CD4-positive, alpha-beta T cell treated with Interleukin-4 for 1 hour (primary cell): ENCODE measurements at regions not wholly inside any gene's neighbourhood (a gene's known extent, or its start where the extent isn't known, plus 50 kb on each side); places are given as distances from the start of the nearest gene placed in this dataset.

Source experiments
- DNase-seq, 2 donors: peaks; one replicate each; pipeline ENCODE4 v3.0.0-alpha.2; 2020 to 2022

DNA sequence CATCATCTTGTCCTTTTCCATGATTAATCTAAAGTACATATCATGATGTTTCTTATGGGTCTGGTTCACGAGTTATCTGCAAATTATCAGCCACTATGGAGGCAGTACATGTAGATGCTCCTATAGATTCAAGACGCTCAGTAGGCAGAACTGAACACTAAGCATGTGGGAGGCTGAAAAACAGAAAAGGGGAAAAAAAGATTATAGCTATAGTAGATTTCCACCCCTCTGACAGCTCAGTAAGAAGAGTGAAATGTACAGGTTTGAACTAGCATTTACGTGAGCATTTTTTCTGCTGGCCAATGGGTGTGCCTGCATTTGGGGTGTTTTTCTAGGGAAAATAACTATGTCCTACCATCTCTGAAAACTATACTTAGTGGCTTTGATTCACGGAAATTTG lies 308.9 kb downstream of the ZEB2 start:
- no peak for DNase-seq

DNA sequence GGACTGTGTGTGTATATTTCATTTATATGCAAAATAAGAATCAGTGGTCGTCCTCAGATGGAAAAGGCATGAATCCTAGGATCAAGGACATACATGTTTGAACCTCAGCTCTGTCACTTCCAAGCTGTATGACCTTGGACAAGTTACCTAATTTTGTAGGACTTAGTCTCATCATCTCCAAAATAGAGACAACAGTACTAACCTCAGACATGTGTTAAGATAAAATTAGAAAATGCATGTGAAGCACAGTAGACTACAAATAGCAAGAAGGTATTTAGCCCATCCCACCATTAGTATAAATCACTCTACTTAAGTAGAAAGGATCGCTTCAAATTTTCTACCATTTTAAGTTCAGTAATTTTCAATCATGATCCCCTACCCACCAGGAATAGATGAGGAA lies 309.8 kb downstream of the ZEB2 start:
- DNase-seq: no peak

DNA sequence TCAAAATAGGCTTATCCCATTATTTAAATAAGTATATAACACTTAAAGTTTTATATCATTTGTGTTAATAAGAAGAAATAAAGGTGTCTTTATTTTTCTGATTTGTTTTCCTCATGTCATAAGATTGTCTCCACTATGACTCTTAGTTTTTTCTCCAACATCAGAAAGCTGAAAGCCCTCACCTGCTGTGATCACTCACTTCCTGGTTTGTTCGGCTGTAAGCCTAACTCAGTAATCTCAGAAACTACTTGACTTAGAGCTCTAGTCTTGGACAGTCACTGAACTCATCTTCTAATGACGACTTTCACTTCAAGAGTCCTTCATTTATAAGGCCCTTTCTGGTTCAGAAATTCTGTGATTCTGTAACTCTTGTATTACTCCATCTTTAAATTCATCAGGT lies 311.0 kb downstream of the ZEB2 start:
- no peak for DNase-seq

- DNase-seq: no peak
These were observed 313.9 kb downstream of the ZEB2 start for GRCh38 chr2:144206019-144206418.

DNA sequence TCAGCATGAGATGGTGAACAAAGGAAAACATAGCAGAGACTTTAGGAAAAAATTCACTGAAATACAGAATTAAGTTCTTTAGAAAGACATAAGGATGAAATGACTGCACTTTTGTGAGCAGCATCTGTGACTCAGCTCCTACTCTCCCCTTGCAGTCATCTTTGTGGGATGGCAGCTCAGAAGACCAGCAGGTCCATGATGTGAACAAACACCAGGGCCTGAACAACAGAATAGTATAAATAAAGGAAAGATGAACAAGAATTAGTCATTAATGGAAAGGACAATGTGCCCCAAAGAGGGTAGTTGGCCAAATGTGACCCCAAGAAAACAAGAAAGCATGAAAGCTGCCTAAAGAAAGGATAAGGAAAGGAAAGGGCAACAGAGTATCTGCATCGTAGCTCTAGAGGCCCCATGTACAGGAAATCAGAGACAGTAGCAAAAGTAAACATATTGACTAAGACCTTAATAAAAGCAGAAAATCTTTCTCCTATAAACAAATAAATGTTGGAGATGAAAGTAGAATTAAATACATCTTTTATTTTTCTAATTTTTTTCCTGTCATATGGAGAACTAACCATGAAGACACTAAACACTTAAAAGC lies 318.0 kb downstream of the ZEB2 start:
- DNase-seq: no peak

DNA sequence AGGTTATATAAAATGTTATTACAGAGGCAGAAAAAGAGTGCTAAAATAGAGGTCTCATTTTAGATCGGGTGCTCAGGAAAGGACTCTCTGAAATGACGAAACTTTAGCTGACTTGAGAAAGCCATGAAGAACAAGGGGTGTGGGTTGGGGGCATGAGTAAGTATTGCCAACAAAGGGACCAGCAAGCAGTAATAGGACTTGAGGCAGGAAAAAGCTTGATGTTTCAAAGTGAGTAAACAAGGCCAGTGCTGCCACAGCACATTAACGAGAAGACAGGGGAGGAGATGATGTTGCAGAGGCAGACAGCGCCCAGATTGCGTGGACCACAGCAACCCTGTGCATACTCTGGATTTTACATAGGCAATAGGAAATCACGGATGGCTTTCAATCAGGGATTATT lies 318.8 kb downstream of the ZEB2 start:
- no peak for DNase-seq

- DNase-seq: no peak
These were observed 321.8 kb downstream of the ZEB2 start for GRCh38 chr2:144198116-144198515.

GRCh38 chr2:144194326-144195071 lies 325.4 kb downstream of the ZEB2 start:
- no peak for DNase-seq

DNA sequence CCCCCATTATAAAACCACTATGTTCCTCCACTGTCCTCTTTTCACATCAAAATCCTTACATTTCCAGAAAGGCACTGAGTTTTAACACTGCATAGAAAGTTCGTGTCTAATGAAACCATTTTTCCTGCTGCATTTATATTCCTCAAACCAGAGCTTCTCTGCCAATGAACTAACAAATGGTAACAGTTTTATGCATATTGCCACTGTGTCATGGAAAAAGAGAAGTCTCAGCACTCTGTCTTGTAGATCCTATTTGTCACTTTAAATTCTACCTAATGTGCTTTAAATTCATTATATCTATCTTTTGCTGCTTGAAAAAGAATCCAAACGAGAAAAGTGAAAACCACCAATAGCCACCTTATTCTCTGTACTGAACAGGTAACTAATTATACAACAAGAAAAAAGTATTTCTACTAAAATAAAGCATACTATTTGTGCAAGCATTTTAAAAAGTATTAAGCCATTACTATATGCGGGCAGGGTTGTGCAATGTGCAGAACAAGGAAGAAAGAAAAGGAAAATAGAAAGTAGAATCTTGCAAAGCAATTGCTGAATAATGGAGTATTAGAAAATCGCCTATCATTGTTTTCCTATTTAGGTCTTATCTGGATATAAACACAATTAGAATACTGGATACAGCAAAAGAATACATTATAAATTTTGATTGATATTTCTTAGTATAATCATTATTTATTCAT lies 328.9 kb downstream of the ZEB2 start:
- DNase-seq: no peak

- DNase-seq: peak; percentile 79 to 83
These were observed 336.2 kb downstream of the ZEB2 start for GRCh38 chr2:144183727-144184126.

DNA sequence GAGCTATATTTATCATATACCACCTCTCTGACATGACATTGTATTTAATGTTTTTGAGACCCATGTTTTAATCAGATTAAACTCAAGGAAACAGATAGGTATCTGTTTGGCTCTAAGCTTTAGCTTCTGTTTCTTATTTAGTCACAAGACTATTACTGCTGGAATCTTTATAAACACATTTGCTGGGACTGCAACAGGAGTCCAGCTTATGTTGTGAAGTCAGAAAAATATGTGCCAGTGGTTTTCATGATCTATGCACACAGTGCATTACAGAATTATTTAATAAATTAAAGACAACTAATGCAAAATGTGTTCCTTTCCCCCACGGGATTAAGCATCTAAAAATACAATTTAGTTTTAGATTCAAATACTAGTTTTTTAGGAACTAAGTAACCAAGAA lies 338.9 kb downstream of the ZEB2 start:
- DNase-seq: no peak

GRCh38 chr2:144180131-144180530 lies 339.8 kb downstream of the ZEB2 start:
- DNase-seq: no peak

DNA sequence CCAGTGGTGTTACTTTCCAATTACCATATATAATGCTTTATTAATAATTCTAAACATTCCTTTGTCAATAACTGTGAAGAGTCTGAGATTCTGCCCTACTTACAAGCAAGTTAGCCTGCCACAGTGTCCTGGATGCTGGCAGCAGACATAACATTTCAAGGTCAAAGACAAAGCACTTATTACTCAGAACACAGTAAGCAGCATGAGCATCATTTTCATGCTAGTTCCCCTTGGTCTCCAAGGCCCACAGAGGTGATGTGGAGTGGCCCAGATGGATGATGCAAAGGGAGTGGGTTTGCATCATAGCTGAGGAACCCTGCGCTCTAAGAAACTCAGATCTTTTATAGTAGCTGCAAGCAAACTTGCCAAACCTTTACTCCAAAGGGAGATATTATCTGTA lies 349.7 kb downstream of the ZEB2 start:
- no peak for DNase-seq

GRCh38 chr2:144166743-144167142 lies 353.2 kb downstream of the ZEB2 start:
- no peak for DNase-seq

GRCh38 chr2:144165599-144166250 lies 354.2 kb downstream of the ZEB2 start:
- DNase-seq: no peak

DNA sequence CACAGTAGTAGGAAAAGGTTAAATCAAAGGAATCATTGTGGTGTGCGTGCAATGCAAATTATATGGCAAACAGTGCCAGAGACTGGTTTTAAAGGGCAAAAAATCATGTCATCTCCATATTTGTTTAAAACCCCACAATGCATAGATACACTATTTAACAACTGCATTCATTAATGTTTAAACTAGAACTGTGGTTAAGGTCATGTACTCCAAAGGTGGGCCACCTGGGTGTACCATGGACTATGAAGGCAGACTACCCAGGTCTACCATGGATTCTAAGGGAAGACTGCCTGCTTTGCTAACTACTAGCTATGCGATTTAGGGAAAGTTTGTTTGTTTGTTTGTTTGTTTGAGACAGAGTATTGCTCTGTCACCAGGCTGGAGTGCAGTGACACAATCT lies 356.3 kb downstream of the ZEB2 start:
- DNase-seq: no peak

DNA sequence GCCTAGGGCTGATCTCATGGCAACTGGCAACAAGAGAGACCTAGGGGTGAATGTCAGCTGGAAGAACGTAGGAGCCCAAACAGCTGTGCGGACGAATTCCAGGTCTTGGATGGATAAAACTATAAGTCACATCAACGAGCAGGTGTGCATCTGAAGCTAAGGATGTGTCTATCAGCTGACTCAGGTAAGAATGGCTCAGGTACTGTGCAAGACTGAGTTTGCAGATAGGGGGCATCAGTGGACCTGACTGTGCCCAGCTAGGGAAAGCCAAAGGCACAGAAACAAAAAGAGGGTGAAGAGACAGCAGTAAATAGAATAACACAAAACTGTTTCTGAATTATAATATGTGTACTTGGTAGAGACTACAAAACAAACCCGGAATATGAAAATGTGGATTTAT lies 357.3 kb downstream of the ZEB2 start:
- peak; percentile 52 to 58 for DNase-seq

DNA sequence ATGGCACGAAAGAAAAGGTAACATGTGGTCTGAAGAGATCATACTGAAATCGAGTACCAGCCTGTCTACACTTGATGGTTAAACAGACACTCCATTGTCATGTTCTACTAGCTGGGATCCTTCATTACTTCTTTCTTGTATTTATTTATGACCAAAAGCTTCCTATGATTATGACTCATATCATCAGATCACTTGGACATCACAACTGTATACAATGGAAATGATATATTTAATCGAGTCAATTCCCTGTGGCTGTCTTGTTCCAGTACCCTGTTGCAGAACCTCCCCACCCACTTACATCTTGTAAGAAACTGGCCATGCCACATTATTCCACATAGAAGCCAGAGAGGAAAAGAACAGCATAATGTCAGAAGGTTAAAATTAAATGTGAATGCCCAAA lies 358.9 kb downstream of the ZEB2 start:
- DNase-seq: no peak

DNA sequence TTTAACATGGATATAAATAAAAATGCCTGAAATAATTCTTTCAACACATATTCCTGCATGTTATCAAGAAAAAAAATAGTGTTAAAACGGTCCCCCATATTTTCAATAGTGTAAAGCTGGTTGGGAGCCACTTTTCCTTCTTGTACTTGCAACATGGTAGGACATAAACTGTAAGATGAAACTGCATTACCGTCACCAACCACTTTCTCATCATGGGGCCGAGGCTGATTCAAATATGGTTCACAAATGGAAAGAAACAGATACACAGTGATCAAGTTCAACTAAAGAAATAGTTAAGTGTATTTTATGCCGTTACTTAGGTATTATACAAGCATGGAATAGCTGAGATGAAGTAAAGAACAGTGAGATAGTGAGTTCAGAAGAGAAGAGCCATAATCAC lies 360.7 kb downstream of the ZEB2 start:
- DNase-seq: no peak

DNA sequence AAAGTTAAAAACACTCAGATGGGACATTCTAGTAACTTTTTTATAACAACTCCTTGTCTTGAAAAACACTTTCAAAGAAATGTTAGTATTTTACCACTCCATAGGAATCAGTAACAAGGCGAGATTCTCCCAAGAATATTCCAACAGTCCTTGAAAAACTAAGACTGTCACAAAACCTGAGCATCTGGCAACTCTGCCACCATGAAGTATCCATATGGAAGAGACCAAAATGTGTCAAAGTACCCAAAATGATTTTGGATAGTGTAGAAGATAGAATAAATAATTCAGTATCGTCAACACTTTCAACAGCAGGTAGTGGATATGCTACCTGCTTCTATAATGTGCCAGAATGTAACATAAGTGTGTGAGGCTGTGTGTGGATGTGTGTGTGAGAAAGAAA lies 361.8 kb downstream of the ZEB2 start:
- no peak for DNase-seq

- no peak for DNase-seq
These were observed 362.9 kb downstream of the ZEB2 start for GRCh38 chr2:144156736-144157640.

- no peak for DNase-seq
These were observed 365.7 kb downstream of the ZEB2 start for GRCh38 chr2:144154205-144154604.

DNA sequence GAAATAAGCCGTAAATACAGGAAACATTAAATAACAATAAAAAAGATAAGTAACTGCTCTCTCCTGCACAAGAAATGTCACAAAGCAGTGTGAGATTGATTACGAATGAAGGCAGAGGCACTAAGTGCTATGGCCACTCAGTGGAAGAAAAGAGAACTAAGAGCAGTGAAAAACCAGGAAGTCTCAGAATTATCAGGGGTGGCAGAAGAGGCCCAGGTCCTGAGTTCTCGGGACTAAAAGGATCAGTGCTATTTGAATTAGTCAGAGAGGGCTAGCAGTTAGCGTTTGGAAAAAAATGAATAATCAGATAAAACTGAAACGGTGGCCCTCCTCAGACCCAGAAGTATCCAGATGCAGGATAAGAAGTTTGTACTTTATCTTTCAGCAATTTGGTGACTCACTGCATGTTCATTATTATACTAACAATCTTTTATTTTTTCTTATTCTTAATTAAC lies 367.1 kb downstream of the ZEB2 start:
- DNase-seq: peak in 1 of 2 donors; percentile 20
